NCI-H2171 (cell line): ENCODE measurements at regions not wholly inside any gene's neighbourhood (a gene's known extent, or its start where the extent isn't known, plus 50 kb on each side); places are given as distances from the start of the nearest gene placed in this dataset.
"Not testable (repeated sequence)": the region's sequence is repeated elsewhere in the genome, so short reads cannot be mapped to it uniquely, and the experiment has no call there.

Experiments used
- DNase-seq: peaks from one replicate; lab custom pipeline; 2025; lab: John Stamatoyannopoulos, UW

- DNase-seq = not testable (repeated sequence)
Measured at GRCh38 chr2:238723740-238724320, 124.1 kb upstream of the TWIST2 start.

- DNase-seq = no peak
Measured at GRCh38 chr2:238724728-238725127, 123.2 kb upstream of the TWIST2 start.

GRCh38 chr2:238725298-238725697, 122.6 kb upstream of the TWIST2 start:
- DNase-seq = no peak

GRCh38 chr2:238726670-238727584, 121.0 kb upstream of the TWIST2 start:
- DNase-seq = no peak

- no peak for DNase-seq
Measured at GRCh38 chr2:238727585-238728329, 120.1 kb upstream of the TWIST2 start.

- no peak for DNase-seq
Measured at GRCh38 chr2:238728330-238729260, 119.3 kb upstream of the TWIST2 start.

- DNase-seq = no peak
Measured at GRCh38 chr2:238729261-238729935, 118.5 kb upstream of the TWIST2 start.

GRCh38 chr2:238730001-238730669, 117.8 kb upstream of the TWIST2 start:
- DNase-seq = no peak

- no peak for DNase-seq
Measured at GRCh38 chr2:238730881-238731280, 117.0 kb upstream of the TWIST2 start.

GRCh38 chr2:238731961-238732360, 115.9 kb upstream of the TWIST2 start:
- DNase-seq = no peak

- no peak for DNase-seq
Measured at GRCh38 chr2:238738917-238739316, 109.0 kb upstream of the TWIST2 start.

GRCh38 chr2:238739668-238740067, 108.2 kb upstream of the TWIST2 start:
- DNase-seq = no peak

GRCh38 chr2:238741277-238741676, 106.6 kb upstream of the TWIST2 start:
- no peak for DNase-seq

- DNase-seq = no peak
Measured at GRCh38 chr2:238742066-238742465, 105.8 kb upstream of the TWIST2 start.

- DNase-seq = no peak
Measured at GRCh38 chr2:238742664-238743063, 105.2 kb upstream of the TWIST2 start.

GRCh38 chr2:238743243-238744065, 104.4 kb upstream of the TWIST2 start:
- no peak for DNase-seq

GRCh38 chr2:238744951-238745350, 102.9 kb upstream of the TWIST2 start:
- DNase-seq = no peak

- no peak for DNase-seq
Measured at GRCh38 chr2:238745997-238746396, 101.9 kb upstream of the TWIST2 start.

- no peak for DNase-seq
Measured at GRCh38 chr2:238747114-238747513, 100.8 kb upstream of the TWIST2 start.

GRCh38 chr2:238747557-238747956, 100.3 kb upstream of the TWIST2 start:
- no peak for DNase-seq
